Panc1 (cell line): ENCODE measurements at regions not wholly inside any gene's neighbourhood (a gene's known extent, or its start where the extent isn't known, plus 50 kb on each side); places are given as distances from the start of the nearest gene placed in this dataset.

Experiments used
- ATAC-seq: fragments of 200-7000 bp; cut with Tn5 transposase; 2 replicates; pipeline ENCODE4 v1.9.1; 2020; ENCODE audit warnings: mild to moderate bottlenecking, moderate library complexity
- BruUV-seq: library from RNA; stranded (reverse); fragments of 400-500 nt; replicated peaks from 2 replicates; lab custom pipeline; 2021; lab: Mats Ljungman, UMichigan
- CTCF ChIA-PET: fragments of 300-600 bp; sonication (Branson Sonifier 250); formaldehyde crosslinking; loops from one replicate; lab custom pipeline; 2022; ENCODE audit warnings: antibody characterized with exemption; lab: Charles Lee
- POLR2A ChIA-PET: fragments of 300-600 bp; sonication (Branson Sonifier 250); formaldehyde crosslinking; loops from one replicate; lab custom pipeline; 2022; ENCODE audit warnings: antibody characterized with exemption; lab: Charles Lee
- DNase-seq: peaks from one replicate; pipeline ENCODE4 v3.0.0-alpha.2; 2010; ENCODE audit warnings: low read depth, low spot score
- H3K27ac ChIP-seq: 2 replicates; pipeline ENCODE4 v1.5.1; 2011; ENCODE audit warnings: mild to moderate bottlenecking, low read length, inconsistent platforms
- H3K27me3 ChIP-seq: fragments of 200-500 bp; sonication (Bioruptor generic); 2 replicates; pipeline ENCODE4 v1.6.0; 2014; ENCODE audit warnings: low read length, inconsistent platforms; ENCODE audit not compliant: control insufficient read depth, insufficient read depth
- H3K36me3 ChIP-seq: fragments of 200-500 bp; sonication (Bioruptor generic); 2 replicates; pipeline ENCODE4 v1.5.1; 2014; ENCODE audit warnings: inconsistent platforms, mild to moderate bottlenecking, low read length, moderate library complexity; ENCODE audit not compliant: control insufficient read depth, insufficient read depth
- H3K4me1 ChIP-seq: 2 replicates; pipeline ENCODE4 v1.5.1; 2011; ENCODE audit warnings: inconsistent platforms, mild to moderate bottlenecking, low read length, moderate library complexity; ENCODE audit not compliant: control insufficient read depth, insufficient read depth
- H3K4me3 ChIP-seq, 2 experiments: 2 replicates each; pipeline ENCODE4 v1.5.1; 2011 to 2012; ENCODE audit warnings: low read depth in 2 of 2, low read length in 2 of 2, mild to moderate bottlenecking in 2 of 2, inconsistent platforms in 1 of 2, moderate library complexity in 1 of 2
- H3K9me3 ChIP-seq: fragments of 200-500 bp; sonication (Bioruptor generic); 2 replicates; pipeline ENCODE4 v1.5.1; 2014; ENCODE audit warnings: low read depth, mild to moderate bottlenecking, inconsistent platforms, low read length, moderate library complexity; ENCODE audit not compliant: control insufficient read depth, insufficient read depth
- POLR2AphosphoS5 ChIP-seq: IDR thresholded peaks from 2 replicates; pipeline ENCODE4 v1.6.1; 2012; ENCODE audit warnings: mild to moderate bottlenecking, low read depth, low read length, moderate library complexity
- SIN3A ChIP-seq: IDR thresholded peaks from 2 replicates; pipeline ENCODE4 v1.6.1; 2012; ENCODE audit warnings: low read depth, mild to moderate bottlenecking, low read length, moderate library complexity, borderline replicate concordance; ENCODE audit not compliant: insufficient read depth
- TCF7L2 ChIP-seq: IDR thresholded peaks from 2 replicates; pipeline ENCODE4 v1.6.1; 2011; ENCODE audit warnings: mild to moderate bottlenecking, low read depth, low read length, inconsistent platforms
- in situ Hi-C: cut with HindIII; loops from 2 replicates; pipeline ENCODE4 v1.10.0; 2016; ENCODE audit warnings: low sequenced_read_pairs, low pct_unique_long_range_greater_than_20kb
- intact Hi-C: fragments of 100-400 bp; cut with micrococcal nuclease; formaldehyde crosslinking; loops from one replicate; pipeline ENCODE4 v1.10.0; 2022; ENCODE audit not compliant: unreplicated experiment
- TF ChIP-seq, protein P1 (sequence below): fragments of 450-650 bp; IDR thresholded peaks from 2 replicates; pipeline ENCODE4 v1.5.1; 2017; ENCODE audit warnings: mild to moderate bottlenecking
- TF ChIP-seq, protein P2 (sequence below), 2 experiments: IDR thresholded peaks; 2 replicates each; pipeline ENCODE4 v1.6.1; 2011 to 2012; ENCODE audit warnings: low read depth in 2 of 2, control low read depth in 1 of 2, low read length in 1 of 2, mild to moderate bottlenecking in 1 of 2, moderate library complexity in 1 of 2; ENCODE audit not compliant: insufficient read depth in 1 of 2

DNA sequence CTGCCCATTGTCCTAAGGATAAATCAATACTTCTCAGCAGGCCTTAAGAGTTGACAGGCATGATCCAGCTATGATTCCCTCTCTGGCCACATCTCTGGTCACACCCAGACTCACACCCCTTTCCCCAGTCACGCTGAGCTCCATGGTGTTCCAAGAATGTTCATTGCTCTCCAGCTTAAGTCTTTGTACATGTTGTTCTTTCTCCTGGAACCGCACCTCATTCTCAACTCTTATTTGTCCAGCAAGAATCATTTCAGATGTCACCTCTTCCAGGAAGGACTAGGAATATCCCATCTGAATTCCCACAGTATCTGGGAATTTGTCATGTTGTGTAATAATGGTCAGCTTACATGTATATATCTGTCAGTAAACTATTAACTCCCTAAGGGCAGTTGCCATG, 118.3 kb upstream of the GALNT15 start:
- H3K4me1 ChIP-seq: peaks cover 21% of the 10 kb centered on the region
- ChIA-PET CTCF (no interaction called here), POLR2A (no interaction called here)
- H3K36me3 ChIP-seq: no peaks in the 10 kb centered on the region
- peak overlapping the region; percentile 34; the same call in 1 of the 2 replicates for H3K27ac ChIP-seq
- no peak for DNase-seq
- TF ChIP-seq, protein P1, sequence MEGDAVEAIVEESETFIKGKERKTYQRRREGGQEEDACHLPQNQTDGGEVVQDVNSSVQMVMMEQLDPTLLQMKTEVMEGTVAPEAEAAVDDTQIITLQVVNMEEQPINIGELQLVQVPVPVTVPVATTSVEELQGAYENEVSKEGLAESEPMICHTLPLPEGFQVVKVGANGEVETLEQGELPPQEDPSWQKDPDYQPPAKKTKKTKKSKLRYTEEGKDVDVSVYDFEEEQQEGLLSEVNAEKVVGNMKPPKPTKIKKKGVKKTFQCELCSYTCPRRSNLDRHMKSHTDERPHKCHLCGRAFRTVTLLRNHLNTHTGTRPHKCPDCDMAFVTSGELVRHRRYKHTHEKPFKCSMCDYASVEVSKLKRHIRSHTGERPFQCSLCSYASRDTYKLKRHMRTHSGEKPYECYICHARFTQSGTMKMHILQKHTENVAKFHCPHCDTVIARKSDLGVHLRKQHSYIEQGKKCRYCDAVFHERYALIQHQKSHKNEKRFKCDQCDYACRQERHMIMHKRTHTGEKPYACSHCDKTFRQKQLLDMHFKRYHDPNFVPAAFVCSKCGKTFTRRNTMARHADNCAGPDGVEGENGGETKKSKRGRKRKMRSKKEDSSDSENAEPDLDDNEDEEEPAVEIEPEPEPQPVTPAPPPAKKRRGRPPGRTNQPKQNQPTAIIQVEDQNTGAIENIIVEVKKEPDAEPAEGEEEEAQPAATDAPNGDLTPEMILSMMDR: no peak
- intact Hi-C loops: no loop called here
- no peak for ATAC-seq
- no peaks in the 10 kb centered on the region for H3K9me3 ChIP-seq
- no peak overlapping the region for H3K4me3 ChIP-seq
- in situ Hi-C loops: no loop called here
- H3K27me3 ChIP-seq: no peaks in the 10 kb centered on the region
- BruUV-seq: no TSS peak

DNA sequence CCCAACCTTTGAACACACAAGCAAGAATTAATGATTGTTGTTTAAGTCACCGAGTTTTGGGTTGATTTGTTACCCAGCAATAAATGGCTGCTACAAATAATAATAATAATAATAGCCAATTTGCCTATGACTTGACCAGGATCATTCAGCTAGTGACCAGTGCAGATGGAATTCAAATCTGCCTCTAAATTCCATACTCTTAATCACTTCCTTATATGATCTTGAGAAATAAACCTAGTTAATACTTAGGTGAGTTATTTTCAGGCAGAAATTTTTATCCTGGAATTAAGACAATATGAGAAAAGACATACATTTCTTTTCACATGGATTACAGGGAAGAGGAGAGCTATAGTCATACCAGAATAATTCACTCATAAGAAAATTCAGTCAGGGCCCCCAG, 116.0 kb upstream of the GALNT15 start:
- CTCF ChIA-PET: no interaction called here
- in situ Hi-C loops: no loop called here
- no peak for TF ChIP-seq POLR2AphosphoS5
- TF ChIP-seq TCF7L2: no peak
- TF ChIP-seq, protein P1: no peak
- TF ChIP-seq SIN3A: no peak
- TF ChIP-seq, protein P2, sequence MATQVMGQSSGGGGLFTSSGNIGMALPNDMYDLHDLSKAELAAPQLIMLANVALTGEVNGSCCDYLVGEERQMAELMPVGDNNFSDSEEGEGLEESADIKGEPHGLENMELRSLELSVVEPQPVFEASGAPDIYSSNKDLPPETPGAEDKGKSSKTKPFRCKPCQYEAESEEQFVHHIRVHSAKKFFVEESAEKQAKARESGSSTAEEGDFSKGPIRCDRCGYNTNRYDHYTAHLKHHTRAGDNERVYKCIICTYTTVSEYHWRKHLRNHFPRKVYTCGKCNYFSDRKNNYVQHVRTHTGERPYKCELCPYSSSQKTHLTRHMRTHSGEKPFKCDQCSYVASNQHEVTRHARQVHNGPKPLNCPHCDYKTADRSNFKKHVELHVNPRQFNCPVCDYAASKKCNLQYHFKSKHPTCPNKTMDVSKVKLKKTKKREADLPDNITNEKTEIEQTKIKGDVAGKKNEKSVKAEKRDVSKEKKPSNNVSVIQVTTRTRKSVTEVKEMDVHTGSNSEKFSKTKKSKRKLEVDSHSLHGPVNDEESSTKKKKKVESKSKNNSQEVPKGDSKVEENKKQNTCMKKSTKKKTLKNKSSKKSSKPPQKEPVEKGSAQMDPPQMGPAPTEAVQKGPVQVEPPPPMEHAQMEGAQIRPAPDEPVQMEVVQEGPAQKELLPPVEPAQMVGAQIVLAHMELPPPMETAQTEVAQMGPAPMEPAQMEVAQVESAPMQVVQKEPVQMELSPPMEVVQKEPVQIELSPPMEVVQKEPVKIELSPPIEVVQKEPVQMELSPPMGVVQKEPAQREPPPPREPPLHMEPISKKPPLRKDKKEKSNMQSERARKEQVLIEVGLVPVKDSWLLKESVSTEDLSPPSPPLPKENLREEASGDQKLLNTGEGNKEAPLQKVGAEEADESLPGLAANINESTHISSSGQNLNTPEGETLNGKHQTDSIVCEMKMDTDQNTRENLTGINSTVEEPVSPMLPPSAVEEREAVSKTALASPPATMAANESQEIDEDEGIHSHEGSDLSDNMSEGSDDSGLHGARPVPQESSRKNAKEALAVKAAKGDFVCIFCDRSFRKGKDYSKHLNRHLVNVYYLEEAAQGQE (IDR thresholded peaks at IDR 0.05; ENCODE audit: insufficient read depth in 1 of 2, low read depth in 2 of 2, low read length in 1 of 2): no peak
- no TSS peak for BruUV-seq
- ATAC-seq (no peak), DNase-seq (no peak)
- Histone ChIP-seq H3K4me3 (no peak overlapping the region), H3K27ac (peak overlapping the region; percentile 62; the same call in 1 of the 2 replicates), H3K9me3 (no peaks in the 10 kb centered on the region), H3K36me3 (no peaks in the 10 kb centered on the region), H3K27me3 (no peaks in the 10 kb centered on the region), H3K4me1 (peaks cover 26% of the 10 kb centered on the region)
- POLR2A ChIA-PET: interaction anchor here (0.8 kb wide), 1 partner anchor 206 kb away, joined by 3 read pairs; the partner anchor contains the start of genes DPH3 and OXNAD1
- intact Hi-C loops: no loop called here
